ENCODE measurements at regions not wholly inside any gene's neighbourhood (a gene's known extent, or its start where the extent isn't known, plus 50 kb on each side); places are given as distances from the start of the nearest gene placed in this dataset.

- Histone ChIP-seq H3K36me3 (no peaks in the 10 kb centered on the region), H3K27me3 (ENCODE audit: insufficient read depth, low read depth, severe bottlenecking) (no peaks in the 10 kb centered on the region), H3K4me3 (ENCODE audit: low read depth, low read length) (no peak overlapping the region), H3K9me3 (ENCODE audit: severe bottlenecking) (no peaks in the 10 kb centered on the region), H3K27ac (no peak overlapping the region)
- TF ChIP-seq CTCF (IDR thresholded peaks at IDR 0.05; ENCODE audit: low read depth, low read length), result no peak
- no peak for DNase-seq
These were observed 233.8 kb downstream of the SIM1 start for GRCh38 chr6:100230953-100231316.

DNA sequence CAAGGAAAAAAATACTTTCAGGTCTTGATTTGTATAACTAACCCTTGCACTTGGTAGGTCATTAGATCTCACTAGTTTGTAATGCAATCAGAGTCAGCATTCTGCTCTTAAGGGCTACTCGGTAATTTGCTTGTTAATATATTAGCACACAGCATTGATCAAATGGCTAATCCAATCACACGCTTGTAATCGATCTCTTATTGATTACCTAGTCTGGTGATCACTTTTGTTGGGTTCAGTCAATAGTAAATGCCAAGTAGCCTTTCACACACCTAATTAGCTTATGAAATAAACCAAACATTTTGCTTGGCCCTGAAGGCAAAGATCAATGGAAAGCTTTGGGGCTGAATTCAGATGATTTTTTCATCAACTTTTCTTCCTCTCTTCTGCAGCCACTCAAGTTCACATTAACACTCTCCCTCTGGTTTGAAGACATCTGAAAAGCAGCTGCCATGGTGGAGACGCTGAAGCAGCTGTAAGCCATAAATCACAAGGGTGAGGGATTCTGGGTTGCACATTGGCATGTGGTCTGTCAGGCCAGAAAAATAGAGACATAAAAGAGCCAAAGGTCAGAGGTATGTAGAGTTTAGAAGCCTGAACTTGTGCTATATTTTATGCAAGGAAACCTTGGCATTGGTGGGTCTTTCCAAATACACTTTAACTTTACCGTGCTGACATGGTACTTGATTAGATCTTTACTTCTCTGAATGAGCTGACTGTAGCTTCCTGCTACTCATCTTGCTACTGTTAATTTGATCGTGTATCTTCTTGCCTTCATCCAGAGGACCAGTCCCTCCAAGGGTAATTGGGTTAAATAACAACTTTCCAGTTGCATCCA is 234.4 kb downstream of the SIM1 start:
- Histone ChIP-seq H3K9me3 (ENCODE audit: severe bottlenecking) (no peaks in the 10 kb centered on the region), H3K27me3 (ENCODE audit: insufficient read depth, low read depth, severe bottlenecking) (no peaks in the 10 kb centered on the region), H3K27ac (no peak overlapping the region), H3K36me3 (no peaks in the 10 kb centered on the region), H3K4me3 (ENCODE audit: low read depth, low read length) (no peak overlapping the region)
- DNase-seq, result no peak
- no peak for TF ChIP-seq CTCF (IDR thresholded peaks at IDR 0.05; ENCODE audit: low read depth, low read length)

DNA sequence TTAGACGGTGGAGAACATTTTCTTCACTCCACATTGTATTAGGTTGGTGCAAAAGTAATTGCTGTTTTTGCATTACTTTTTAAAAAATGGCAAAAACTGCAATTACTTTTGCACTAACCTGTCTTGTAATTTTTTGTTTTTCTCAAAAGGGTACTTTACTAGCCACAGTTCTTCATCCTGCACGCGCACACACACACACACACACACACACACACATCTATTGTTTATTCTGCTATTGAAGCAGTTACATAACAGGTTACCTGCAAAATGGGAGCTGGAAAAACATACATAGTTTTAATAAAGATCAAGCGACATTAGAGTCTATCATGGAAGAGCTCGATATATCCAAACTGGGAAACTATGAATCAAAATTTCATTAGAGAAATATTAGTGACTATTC is 235.2 kb downstream of the SIM1 start:
- peak overlapping the region; percentile 41 for H3K4me3 ChIP-seq (ENCODE audit: low read depth, low read length)
- no peaks in the 10 kb centered on the region for H3K9me3 ChIP-seq (ENCODE audit: severe bottlenecking)
- TF ChIP-seq CTCF (IDR thresholded peaks at IDR 0.05; ENCODE audit: low read depth, low read length), result no peak
- no peaks in the 10 kb centered on the region for H3K36me3 ChIP-seq
- no peak for DNase-seq
- peak overlapping the region; percentile 69 for H3K27ac ChIP-seq
- no peaks in the 10 kb centered on the region for H3K27me3 ChIP-seq (ENCODE audit: insufficient read depth, low read depth, severe bottlenecking)

- TF ChIP-seq CTCF (IDR thresholded peaks at IDR 0.05; ENCODE audit: low read depth, low read length), result no peak
- H3K9me3 ChIP-seq (ENCODE audit: severe bottlenecking), result no peaks in the 10 kb centered on the region
- no peaks in the 10 kb centered on the region for H3K36me3 ChIP-seq
- H3K4me3 ChIP-seq (ENCODE audit: low read depth, low read length), result peak overlapping the region; percentile 50
- DNase-seq, result peak; percentile 77
- H3K27me3 ChIP-seq (ENCODE audit: insufficient read depth, low read depth, severe bottlenecking), result no peaks in the 10 kb centered on the region
- H3K27ac ChIP-seq, result peak overlapping the region; percentile 69
These were observed 234.9 kb upstream of the MCHR2 start for GRCh38 chr6:100228834-100229441.

GRCh38 chr6:100228437-100228833 is 234.4 kb upstream of the MCHR2 start:
- Histone ChIP-seq H3K4me3 (ENCODE audit: low read depth, low read length) (peak overlapping the region; percentile 50), H3K9me3 (ENCODE audit: severe bottlenecking) (no peaks in the 10 kb centered on the region), H3K27ac (no peak overlapping the region), H3K27me3 (ENCODE audit: insufficient read depth, low read depth, severe bottlenecking) (no peaks in the 10 kb centered on the region), H3K36me3 (no peaks in the 10 kb centered on the region)
- no peak for DNase-seq
- no peak for TF ChIP-seq CTCF (IDR thresholded peaks at IDR 0.05; ENCODE audit: low read depth, low read length)
